ENCODE measurements at regions not wholly inside any gene's neighbourhood (a gene's known extent, or its start where the extent isn't known, plus 50 kb on each side); places are given as distances from the start of the nearest gene placed in this dataset.

DNA sequence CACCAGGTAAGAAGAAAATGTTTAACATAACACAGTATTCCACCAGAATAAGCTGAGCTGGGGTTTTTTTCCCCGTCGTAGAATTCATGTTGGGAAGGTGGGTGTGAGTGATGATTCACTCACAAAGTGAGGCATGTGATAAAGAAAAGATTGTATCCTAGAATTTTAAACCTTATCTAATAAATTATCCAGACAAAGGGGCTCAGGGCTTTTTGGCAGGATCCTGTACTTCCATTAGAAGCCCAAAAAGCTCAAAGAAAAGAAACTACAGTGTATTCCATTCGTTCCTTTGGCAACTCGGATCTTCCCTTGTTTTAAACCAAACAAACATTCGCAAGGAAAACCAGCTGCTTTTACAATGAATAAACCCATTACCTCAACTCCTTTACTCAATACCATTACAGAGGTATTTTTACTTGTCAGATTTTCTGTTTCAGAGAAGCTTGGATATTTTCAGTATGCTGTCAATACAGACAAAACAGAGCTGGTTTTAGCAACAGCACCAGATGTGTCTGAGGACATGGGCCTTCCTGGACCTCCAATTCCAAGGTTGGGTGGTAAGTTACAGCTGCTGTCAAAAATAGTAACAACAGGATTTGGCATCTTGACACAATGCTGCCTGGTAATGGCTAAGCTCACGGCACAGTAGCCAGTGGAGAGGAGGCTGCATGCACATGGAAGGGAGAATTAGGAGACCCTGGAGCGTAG is 159.9 kb upstream of the RUNX1 start:
- H3K9me3 ChIP-seq, result no peaks in the 10 kb centered on the region
- no peak for TF ChIP-seq EP300 (IDR thresholded peaks at IDR 0.05)
- TF ChIP-seq, protein P1, sequence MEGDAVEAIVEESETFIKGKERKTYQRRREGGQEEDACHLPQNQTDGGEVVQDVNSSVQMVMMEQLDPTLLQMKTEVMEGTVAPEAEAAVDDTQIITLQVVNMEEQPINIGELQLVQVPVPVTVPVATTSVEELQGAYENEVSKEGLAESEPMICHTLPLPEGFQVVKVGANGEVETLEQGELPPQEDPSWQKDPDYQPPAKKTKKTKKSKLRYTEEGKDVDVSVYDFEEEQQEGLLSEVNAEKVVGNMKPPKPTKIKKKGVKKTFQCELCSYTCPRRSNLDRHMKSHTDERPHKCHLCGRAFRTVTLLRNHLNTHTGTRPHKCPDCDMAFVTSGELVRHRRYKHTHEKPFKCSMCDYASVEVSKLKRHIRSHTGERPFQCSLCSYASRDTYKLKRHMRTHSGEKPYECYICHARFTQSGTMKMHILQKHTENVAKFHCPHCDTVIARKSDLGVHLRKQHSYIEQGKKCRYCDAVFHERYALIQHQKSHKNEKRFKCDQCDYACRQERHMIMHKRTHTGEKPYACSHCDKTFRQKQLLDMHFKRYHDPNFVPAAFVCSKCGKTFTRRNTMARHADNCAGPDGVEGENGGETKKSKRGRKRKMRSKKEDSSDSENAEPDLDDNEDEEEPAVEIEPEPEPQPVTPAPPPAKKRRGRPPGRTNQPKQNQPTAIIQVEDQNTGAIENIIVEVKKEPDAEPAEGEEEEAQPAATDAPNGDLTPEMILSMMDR (IDR thresholded peaks at IDR 0.05), result no peak
- TF ChIP-seq POLR2A (IDR thresholded peaks at IDR 0.05), result no peak
- H3K27ac ChIP-seq, result peak overlapping the region in 2 of 4 donors; percentile 72 to 77
- 68 to 75% methylated on average over 7 of the region's 7 CpGs for WGBS, 2 donors
- no peak overlapping the region for H3K4me3 ChIP-seq
- no peaks in the 10 kb centered on the region for H3K27me3 ChIP-seq
- DNase-seq (ENCODE audit: low spot score in 2 of 2), result no peak
- peaks cover 0 to 40% (median 16%) of the 10 kb centered on the region in 4 donors for H3K4me1 ChIP-seq
- no peaks in the 10 kb centered on the region for H3K36me3 ChIP-seq

DNA sequence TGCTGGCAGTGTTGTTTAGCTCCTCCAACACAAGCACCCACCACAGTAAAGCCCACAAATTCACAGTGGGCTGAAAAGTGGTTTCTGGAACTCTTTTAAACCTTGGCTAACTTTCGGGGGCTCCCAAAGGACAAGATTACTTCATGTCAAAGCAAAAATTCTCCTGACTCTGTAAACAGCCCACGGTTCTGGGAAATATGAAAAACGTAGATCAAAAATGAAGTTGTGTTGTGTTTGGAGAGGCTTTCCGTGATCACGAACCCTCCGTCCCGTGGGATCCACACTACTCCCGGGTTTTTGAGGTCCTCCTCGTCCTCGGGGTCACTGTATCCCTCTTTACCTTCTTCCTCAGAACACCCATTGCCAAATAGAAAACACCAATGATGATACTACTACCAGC is 159.0 kb upstream of the RUNX1 start:
- no peaks in the 10 kb centered on the region for H3K9me3 ChIP-seq
- no peak for DNase-seq (ENCODE audit: low spot score in 2 of 2)
- TF ChIP-seq EP300 (IDR thresholded peaks at IDR 0.05), result peak in 1 of 2 donors; percentile 61
- TF ChIP-seq, protein P1 (IDR thresholded peaks at IDR 0.05), result no peak
- no peaks in the 10 kb centered on the region for H3K27me3 ChIP-seq
- H3K27ac ChIP-seq, result peak overlapping the region in 2 of 4 donors; percentile 72 to 77
- 57 to 62% methylated on average over 10 of the region's 10 CpGs for WGBS, 2 donors
- peaks cover 0 to 42% (median 16%) of the 10 kb centered on the region in 4 donors for H3K4me1 ChIP-seq
- no peak overlapping the region for H3K4me3 ChIP-seq
- H3K36me3 ChIP-seq, result no peaks in the 10 kb centered on the region

DNA sequence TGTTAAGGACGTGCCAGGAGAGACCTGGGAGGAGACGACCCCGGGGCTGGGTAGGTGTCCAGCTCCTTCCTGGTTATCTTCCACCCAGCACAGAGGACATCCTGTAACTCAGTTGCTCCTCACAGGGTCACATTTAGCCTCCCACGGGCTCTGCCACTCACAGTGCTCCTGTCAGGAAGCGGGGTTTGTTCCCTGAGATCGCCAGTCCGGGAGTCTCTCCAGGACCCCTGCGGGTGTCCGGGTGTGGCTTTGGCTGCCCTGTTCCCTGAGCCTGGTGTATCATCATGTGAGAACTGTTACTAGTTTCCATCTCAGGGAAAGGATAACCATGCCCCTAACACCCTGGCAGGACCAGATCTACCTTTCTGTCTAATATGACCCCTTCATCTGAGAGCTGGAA is 158.2 kb upstream of the RUNX1 start:
- Histone ChIP-seq H3K4me3 (no peak overlapping the region), H3K9me3 (no peaks in the 10 kb centered on the region), H3K4me1 (peaks cover 0 to 45% (median 16%) of the 10 kb centered on the region in 4 donors), H3K27ac (peak overlapping the region in 2 of 4 donors; percentile 72 to 77), H3K36me3 (no peaks in the 10 kb centered on the region), H3K27me3 (no peaks in the 10 kb centered on the region)
- WGBS, 2 donors, result 81 to 86% methylated on average over 9 of the region's 9 CpGs
- TF ChIP-seq POLR2A (IDR thresholded peaks at IDR 0.05), result no peak
- TF ChIP-seq EP300 (IDR thresholded peaks at IDR 0.05), result no peak
- TF ChIP-seq, protein P1 (IDR thresholded peaks at IDR 0.05), result no peak
- no peak for DNase-seq (ENCODE audit: low spot score in 2 of 2)

DNA sequence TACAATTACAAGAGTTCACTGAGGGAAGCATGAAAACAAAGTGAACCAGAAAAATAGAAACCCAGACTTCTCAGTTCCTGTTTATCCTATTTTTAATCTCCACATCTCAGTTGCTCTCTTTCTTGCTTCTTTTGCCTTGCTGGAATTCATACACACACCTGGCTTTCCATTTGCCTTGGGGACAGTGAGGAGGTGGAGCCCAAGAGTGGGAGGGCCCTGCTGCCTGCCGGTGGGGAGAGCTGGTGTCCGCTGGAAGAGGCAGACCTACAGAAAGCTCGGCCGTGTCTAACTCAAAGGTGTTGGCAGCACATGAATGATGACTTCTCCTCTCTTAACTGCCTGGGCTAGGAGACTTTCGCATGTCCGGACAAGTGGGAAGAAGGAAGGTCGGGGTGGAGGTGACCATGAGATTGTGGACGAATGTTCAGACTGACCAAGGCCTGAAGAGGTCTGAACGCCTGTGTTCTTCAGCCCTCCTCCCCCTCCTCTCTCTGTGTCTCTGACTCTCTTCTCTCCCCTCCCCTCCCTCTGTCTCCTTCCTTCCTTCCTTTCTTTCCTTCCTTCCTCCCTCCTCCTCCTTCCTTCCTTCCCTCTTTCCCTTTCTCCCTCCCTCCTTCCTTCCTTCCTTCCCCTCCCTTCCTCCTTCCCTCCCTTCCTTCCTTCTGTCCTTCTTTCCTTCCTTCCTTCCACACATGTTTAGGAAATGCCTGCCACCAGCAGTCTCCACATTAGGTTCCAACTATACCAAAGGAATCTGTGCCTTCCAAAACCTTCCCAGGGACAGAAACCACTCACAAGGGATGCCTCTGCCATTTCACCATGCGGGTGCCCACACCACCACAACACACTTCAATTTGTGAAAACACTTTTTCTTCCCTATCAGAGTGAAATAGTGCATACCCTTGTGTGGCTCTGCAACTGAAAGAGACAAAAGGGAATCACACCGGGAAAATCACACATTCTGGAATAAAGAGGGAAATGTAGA is 157.3 kb upstream of the RUNX1 start:
- Histone ChIP-seq H3K4me3 (no peak overlapping the region), H3K36me3 (no peaks in the 10 kb centered on the region), H3K9me3 (no peaks in the 10 kb centered on the region), H3K27ac (peak overlapping the region in 3 of 4 donors; percentile 25 to 77 (median 72)), H3K4me1 (peaks cover 0 to 45% (median 16%) of the 10 kb centered on the region in 4 donors), H3K27me3 (no peaks in the 10 kb centered on the region)
- TF ChIP-seq EP300 (IDR thresholded peaks at IDR 0.05) (no peak), POLR2A (IDR thresholded peaks at IDR 0.05) (no peak)
- TF ChIP-seq, protein P1 (IDR thresholded peaks at IDR 0.05), result no peak
- DNase-seq (ENCODE audit: low spot score in 2 of 2), result no peak
- WGBS, 2 donors, result 62 to 65% methylated on average over 11 of the region's 11 CpGs

Data from tibial nerve (tissue), 4 donors.